ENCODE measurements at regions not wholly inside any gene's neighbourhood (a gene's known extent, or its start where the extent isn't known, plus 50 kb on each side); places are given as distances from the start of the nearest gene placed in this dataset.

GRCh38 chr1:172863031-172863430 lies 187.7 kb downstream of the TNFSF18 start:
- Histone ChIP-seq H3K4me3 (ENCODE audit: extremely low read depth, insufficient read depth, low read length, poor library complexity, severe bottlenecking) (no peak overlapping the region), H3K27ac (ENCODE audit: low read depth, low read length, severe bottlenecking) (no peak overlapping the region), H3K9me3 (ENCODE audit: control insufficient read depth, low read length) (peaks cover 6% of the 10 kb centered on the region), H3K4me1 (ENCODE audit: control insufficient read depth, insufficient read depth, low read length, poor library complexity, severe bottlenecking) (no peaks in the 10 kb centered on the region), H3K36me3 (ENCODE audit: control insufficient read depth, insufficient read depth, low read length) (no peaks in the 10 kb centered on the region)
- 100% methylated on average over 1 of the region's 2 CpGs for WGBS, 2 experiments (ENCODE audit: insufficient coverage in 2 of 2)

GRCh38 chr1:172867216-172867818 lies 183.4 kb downstream of the TNFSF18 start:
- Histone ChIP-seq H3K4me3 (ENCODE audit: extremely low read depth, insufficient read depth, low read length, poor library complexity, severe bottlenecking) (no peak overlapping the region), H3K27ac (ENCODE audit: low read depth, low read length, severe bottlenecking) (no peak overlapping the region), H3K9me3 (ENCODE audit: control insufficient read depth, low read length) (peaks cover 6% of the 10 kb centered on the region), H3K4me1 (ENCODE audit: control insufficient read depth, insufficient read depth, low read length, poor library complexity, severe bottlenecking) (no peaks in the 10 kb centered on the region), H3K36me3 (ENCODE audit: control insufficient read depth, insufficient read depth, low read length) (no peaks in the 10 kb centered on the region)
- no CpG with 5 or more reads among the region's 2 CpGs for WGBS, 2 experiments (ENCODE audit: insufficient coverage in 2 of 2)

- Histone ChIP-seq H3K36me3 (ENCODE audit: control insufficient read depth, insufficient read depth, low read length) (no peaks in the 10 kb centered on the region), H3K4me1 (ENCODE audit: control insufficient read depth, insufficient read depth, low read length, poor library complexity, severe bottlenecking) (no peaks in the 10 kb centered on the region), H3K27ac (ENCODE audit: low read depth, low read length, severe bottlenecking) (no peak overlapping the region), H3K4me3 (ENCODE audit: extremely low read depth, insufficient read depth, low read length, poor library complexity, severe bottlenecking) (no peak overlapping the region), H3K9me3 (ENCODE audit: control insufficient read depth, low read length) (no peaks in the 10 kb centered on the region)
Measured at GRCh38 chr1:172870901-172871606, 179.7 kb downstream of the TNFSF18 start.

- Histone ChIP-seq H3K27ac (ENCODE audit: low read depth, low read length, severe bottlenecking) (no peak overlapping the region), H3K9me3 (ENCODE audit: control insufficient read depth, low read length) (peaks cover 3% of the 10 kb centered on the region), H3K36me3 (ENCODE audit: control insufficient read depth, insufficient read depth, low read length) (no peaks in the 10 kb centered on the region), H3K4me3 (ENCODE audit: extremely low read depth, insufficient read depth, low read length, poor library complexity, severe bottlenecking) (no peak overlapping the region), H3K4me1 (ENCODE audit: control insufficient read depth, insufficient read depth, low read length, poor library complexity, severe bottlenecking) (no peaks in the 10 kb centered on the region)
- WGBS, 2 experiments (ENCODE audit: insufficient coverage in 2 of 2) = no CpG with 5 or more reads among the region's 1 CpG
Measured at GRCh38 chr1:172874950-172875349, 175.8 kb downstream of the TNFSF18 start.

GRCh38 chr1:172875892-172876291 lies 174.8 kb downstream of the TNFSF18 start:
- H3K9me3 ChIP-seq (ENCODE audit: control insufficient read depth, low read length) = peaks cover 3% of the 10 kb centered on the region
- H3K36me3 ChIP-seq (ENCODE audit: control insufficient read depth, insufficient read depth, low read length) = no peaks in the 10 kb centered on the region
- H3K4me3 ChIP-seq (ENCODE audit: extremely low read depth, insufficient read depth, low read length, poor library complexity, severe bottlenecking) = no peak overlapping the region
- no peak overlapping the region for H3K27ac ChIP-seq (ENCODE audit: low read depth, low read length, severe bottlenecking)
- H3K4me1 ChIP-seq (ENCODE audit: control insufficient read depth, insufficient read depth, low read length, poor library complexity, severe bottlenecking) = no peaks in the 10 kb centered on the region

- H3K4me1 ChIP-seq (ENCODE audit: control insufficient read depth, insufficient read depth, low read length, poor library complexity, severe bottlenecking) = peaks cover 8% of the 10 kb centered on the region
- no peak overlapping the region for H3K27ac ChIP-seq (ENCODE audit: low read depth, low read length, severe bottlenecking)
- H3K9me3 ChIP-seq (ENCODE audit: control insufficient read depth, low read length) = peaks cover 3% of the 10 kb centered on the region
- no peak overlapping the region for H3K4me3 ChIP-seq (ENCODE audit: extremely low read depth, insufficient read depth, low read length, poor library complexity, severe bottlenecking)
- no peaks in the 10 kb centered on the region for H3K36me3 ChIP-seq (ENCODE audit: control insufficient read depth, insufficient read depth, low read length)
Measured at GRCh38 chr1:172882385-172882784, 168.4 kb downstream of the TNFSF18 start.

GRCh38 chr1:172882791-172883386 lies 167.9 kb downstream of the TNFSF18 start:
- no peak overlapping the region for H3K4me3 ChIP-seq (ENCODE audit: extremely low read depth, insufficient read depth, low read length, poor library complexity, severe bottlenecking)
- H3K9me3 ChIP-seq (ENCODE audit: control insufficient read depth, low read length) = peaks cover 3% of the 10 kb centered on the region
- H3K36me3 ChIP-seq (ENCODE audit: control insufficient read depth, insufficient read depth, low read length) = no peaks in the 10 kb centered on the region
- WGBS, 2 experiments (ENCODE audit: insufficient coverage in 2 of 2) = 91 to 98% methylated on average over 5 to 6 of the region's 6 CpGs
- H3K27ac ChIP-seq (ENCODE audit: low read depth, low read length, severe bottlenecking) = no peak overlapping the region
- H3K4me1 ChIP-seq (ENCODE audit: control insufficient read depth, insufficient read depth, low read length, poor library complexity, severe bottlenecking) = peaks cover 8% of the 10 kb centered on the region

GRCh38 chr1:172883387-172883791 lies 167.4 kb downstream of the TNFSF18 start:
- Histone ChIP-seq H3K4me1 (ENCODE audit: control insufficient read depth, insufficient read depth, low read length, poor library complexity, severe bottlenecking) (peaks cover 8% of the 10 kb centered on the region), H3K27ac (ENCODE audit: low read depth, low read length, severe bottlenecking) (no peak overlapping the region), H3K4me3 (ENCODE audit: extremely low read depth, insufficient read depth, low read length, poor library complexity, severe bottlenecking) (no peak overlapping the region), H3K9me3 (ENCODE audit: control insufficient read depth, low read length) (peaks cover 3% of the 10 kb centered on the region), H3K36me3 (ENCODE audit: control insufficient read depth, insufficient read depth, low read length) (no peaks in the 10 kb centered on the region)
- WGBS, 2 experiments (ENCODE audit: insufficient coverage in 2 of 2) = 78 to 96% methylated on average over 2 to 3 of the region's 3 CpGs

GRCh38 chr1:172883844-172884243 lies 166.9 kb downstream of the TNFSF18 start:
- H3K4me1 ChIP-seq (ENCODE audit: control insufficient read depth, insufficient read depth, low read length, poor library complexity, severe bottlenecking) = peaks cover 8% of the 10 kb centered on the region
- H3K9me3 ChIP-seq (ENCODE audit: control insufficient read depth, low read length) = peaks cover 3% of the 10 kb centered on the region
- no peak overlapping the region for H3K4me3 ChIP-seq (ENCODE audit: extremely low read depth, insufficient read depth, low read length, poor library complexity, severe bottlenecking)
- H3K36me3 ChIP-seq (ENCODE audit: control insufficient read depth, insufficient read depth, low read length) = no peaks in the 10 kb centered on the region
- no peak overlapping the region for H3K27ac ChIP-seq (ENCODE audit: low read depth, low read length, severe bottlenecking)
- WGBS, 2 experiments (ENCODE audit: insufficient coverage in 2 of 2) = 75% methylated on average over 1 of the region's 1 CpG

- Histone ChIP-seq H3K4me3 (ENCODE audit: extremely low read depth, insufficient read depth, low read length, poor library complexity, severe bottlenecking) (no peak overlapping the region), H3K36me3 (ENCODE audit: control insufficient read depth, insufficient read depth, low read length) (no peaks in the 10 kb centered on the region), H3K27ac (ENCODE audit: low read depth, low read length, severe bottlenecking) (no peak overlapping the region), H3K9me3 (ENCODE audit: control insufficient read depth, low read length) (no peaks in the 10 kb centered on the region), H3K4me1 (ENCODE audit: control insufficient read depth, insufficient read depth, low read length, poor library complexity, severe bottlenecking) (peaks cover 8% of the 10 kb centered on the region)
Measured at GRCh38 chr1:172885411-172885810, 165.3 kb downstream of the TNFSF18 start.

- Histone ChIP-seq H3K27ac (ENCODE audit: low read depth, low read length, severe bottlenecking) (no peak overlapping the region), H3K36me3 (ENCODE audit: control insufficient read depth, insufficient read depth, low read length) (no peaks in the 10 kb centered on the region), H3K4me3 (ENCODE audit: extremely low read depth, insufficient read depth, low read length, poor library complexity, severe bottlenecking) (no peak overlapping the region), H3K4me1 (ENCODE audit: control insufficient read depth, insufficient read depth, low read length, poor library complexity, severe bottlenecking) (peaks cover 8% of the 10 kb centered on the region), H3K9me3 (ENCODE audit: control insufficient read depth, low read length) (no peaks in the 10 kb centered on the region)
- WGBS, 2 experiments (ENCODE audit: insufficient coverage in 2 of 2) = 100% methylated on average over 1 of the region's 1 CpG; no CpG with 5 or more reads in 1 of the 2 experiments
Measured at GRCh38 chr1:172885971-172886370, 164.8 kb downstream of the TNFSF18 start.

Data from mesodermal cell (in vitro differentiated cells).